ENCODE measurements at regions not wholly inside any gene's neighbourhood (a gene's known extent, or its start where the extent isn't known, plus 50 kb on each side); places are given as distances from the start of the nearest gene placed in this dataset.
"Not testable (repeated sequence)": the region's sequence is repeated elsewhere in the genome, so short reads cannot be mapped to it uniquely, and the experiment has no call there.

DNA sequence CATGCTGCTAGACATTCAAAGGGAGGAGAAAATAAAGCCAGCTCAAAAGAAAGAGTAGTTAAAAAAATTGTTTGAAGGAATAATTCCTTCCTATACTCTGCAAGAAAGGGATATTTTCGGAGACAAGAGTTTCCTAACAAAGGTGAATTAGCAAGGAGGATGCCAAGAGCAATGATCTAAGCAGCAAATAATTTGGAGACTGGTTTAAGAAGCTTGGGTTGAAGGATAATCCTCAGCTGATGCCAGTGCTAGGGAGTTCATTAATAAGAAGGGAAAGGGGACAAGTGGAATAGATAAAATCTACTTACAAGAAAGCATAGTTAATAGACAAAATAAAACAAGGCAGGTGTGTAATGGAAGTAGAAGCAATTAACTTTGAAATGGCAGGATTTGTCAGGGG lies 372.3 kb downstream of the NDFIP2 start:
- DNase-seq (ENCODE audit: low spot score in 2 of 2), result no peak
- intact Hi-C loops (cut with DNase I; ENCODE audit: low total_unique reads), result no loop called here
- no peak for TF ChIP-seq POLR2A (IDR thresholded peaks at IDR 0.05)
- TF ChIP-seq, protein P1, sequence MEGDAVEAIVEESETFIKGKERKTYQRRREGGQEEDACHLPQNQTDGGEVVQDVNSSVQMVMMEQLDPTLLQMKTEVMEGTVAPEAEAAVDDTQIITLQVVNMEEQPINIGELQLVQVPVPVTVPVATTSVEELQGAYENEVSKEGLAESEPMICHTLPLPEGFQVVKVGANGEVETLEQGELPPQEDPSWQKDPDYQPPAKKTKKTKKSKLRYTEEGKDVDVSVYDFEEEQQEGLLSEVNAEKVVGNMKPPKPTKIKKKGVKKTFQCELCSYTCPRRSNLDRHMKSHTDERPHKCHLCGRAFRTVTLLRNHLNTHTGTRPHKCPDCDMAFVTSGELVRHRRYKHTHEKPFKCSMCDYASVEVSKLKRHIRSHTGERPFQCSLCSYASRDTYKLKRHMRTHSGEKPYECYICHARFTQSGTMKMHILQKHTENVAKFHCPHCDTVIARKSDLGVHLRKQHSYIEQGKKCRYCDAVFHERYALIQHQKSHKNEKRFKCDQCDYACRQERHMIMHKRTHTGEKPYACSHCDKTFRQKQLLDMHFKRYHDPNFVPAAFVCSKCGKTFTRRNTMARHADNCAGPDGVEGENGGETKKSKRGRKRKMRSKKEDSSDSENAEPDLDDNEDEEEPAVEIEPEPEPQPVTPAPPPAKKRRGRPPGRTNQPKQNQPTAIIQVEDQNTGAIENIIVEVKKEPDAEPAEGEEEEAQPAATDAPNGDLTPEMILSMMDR (IDR thresholded peaks at IDR 0.05), result no peak
- peak overlapping the region; percentile 16 to 38 for H3K27ac ChIP-seq
- H3K36me3 ChIP-seq, result no peaks in the 10 kb centered on the region
- no peaks in the 10 kb centered on the region for H3K4me1 ChIP-seq
- H3K4me3 ChIP-seq, result no peak overlapping the region
- no peaks in the 10 kb centered on the region for H3K27me3 ChIP-seq
- no peaks in the 10 kb centered on the region for H3K9me3 ChIP-seq

DNA sequence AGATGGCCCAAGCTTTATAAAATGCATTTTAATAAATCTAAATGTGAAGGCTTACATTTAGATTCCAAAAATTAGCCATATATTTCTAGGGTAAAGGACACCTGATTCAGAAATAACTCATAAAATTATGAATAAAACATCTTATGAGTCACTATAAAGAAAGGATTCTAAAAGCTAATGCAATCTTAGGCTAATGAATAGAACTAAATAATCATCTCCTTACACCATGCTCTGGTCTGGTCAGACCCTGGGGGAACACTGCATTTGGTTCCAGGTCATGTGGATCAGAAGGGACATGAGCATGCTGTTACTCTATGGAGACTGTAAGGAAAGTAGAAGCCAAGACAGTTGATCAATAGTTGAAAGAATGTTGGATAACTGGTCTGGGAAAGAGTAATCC lies 370.4 kb downstream of the NDFIP2 start:
- Histone ChIP-seq H3K4me3 (no peak overlapping the region), H3K9me3 (no peaks in the 10 kb centered on the region), H3K4me1 (no peaks in the 10 kb centered on the region), H3K27ac (no peak overlapping the region), H3K27me3 (no peaks in the 10 kb centered on the region), H3K36me3 (no peaks in the 10 kb centered on the region)
- TF ChIP-seq, protein P1 (IDR thresholded peaks at IDR 0.05), result no peak
- intact Hi-C loops (cut with DNase I; ENCODE audit: low total_unique reads), result no loop called here
- DNase-seq (ENCODE audit: low spot score in 2 of 2), result no peak

DNA sequence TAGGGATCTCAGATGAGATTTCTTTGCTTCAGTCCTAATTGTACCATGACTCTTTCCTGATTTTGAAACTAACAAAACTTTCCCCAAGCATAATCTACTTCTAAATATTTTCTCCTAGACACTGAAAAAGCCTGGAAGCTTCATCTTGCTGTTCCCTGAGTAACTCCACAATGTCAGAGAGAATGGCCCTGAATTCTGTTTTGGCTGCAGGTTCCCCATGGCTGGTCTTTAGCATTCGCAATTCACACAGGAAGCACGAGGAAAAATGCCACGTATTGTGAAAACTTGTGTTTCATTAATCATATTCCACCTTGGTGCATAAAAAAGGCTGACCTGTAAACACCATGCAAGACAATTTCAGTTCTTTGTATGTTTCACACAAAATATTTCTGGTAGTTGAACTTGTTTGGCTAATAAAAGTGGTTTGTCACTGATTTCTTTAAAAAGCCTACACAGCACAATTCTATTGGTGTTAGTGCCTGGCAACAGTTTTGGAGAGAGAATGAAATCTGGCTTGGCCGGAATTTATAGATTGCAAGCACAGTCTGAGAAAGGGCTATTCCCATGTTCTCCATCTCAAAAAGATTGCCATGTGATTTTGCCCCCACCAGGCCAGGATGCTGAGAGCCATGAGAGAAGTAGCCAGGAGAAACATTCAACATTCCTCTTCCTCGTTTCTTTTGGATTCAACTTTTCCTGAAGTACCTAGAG lies 367.1 kb downstream of the NDFIP2 start:
- no peaks in the 10 kb centered on the region for H3K4me1 ChIP-seq
- DNase-seq (ENCODE audit: low spot score in 2 of 2), result no peak
- intact Hi-C loops (cut with DNase I; ENCODE audit: low total_unique reads), result no loop called here
- no peaks in the 10 kb centered on the region for H3K9me3 ChIP-seq
- no peak overlapping the region for H3K27ac ChIP-seq
- no peak overlapping the region for H3K4me3 ChIP-seq
- H3K36me3 ChIP-seq, result no peaks in the 10 kb centered on the region
- TF ChIP-seq POLR2AphosphoS5 (IDR thresholded peaks at IDR 0.05), result no peak
- H3K27me3 ChIP-seq, result no peaks in the 10 kb centered on the region

DNA sequence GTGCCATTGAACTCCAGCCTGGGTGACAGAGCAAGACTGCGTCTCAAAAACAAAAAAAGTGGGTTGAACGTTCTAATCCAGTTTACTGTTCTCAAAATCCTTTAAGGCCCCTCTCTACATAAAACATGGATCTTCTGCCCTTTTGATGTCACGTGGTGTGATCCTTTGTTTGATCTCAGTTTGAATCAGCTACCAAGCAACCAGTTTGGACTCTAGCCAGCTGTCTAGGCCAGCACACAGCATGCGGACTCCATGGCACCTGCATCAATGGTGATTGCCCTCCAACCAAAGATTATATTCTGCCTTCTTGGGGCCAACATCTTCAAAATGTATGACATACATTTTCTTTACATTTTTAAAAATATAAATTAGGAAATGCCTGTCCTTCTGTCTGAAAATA lies 365.4 kb downstream of the NDFIP2 start:
- H3K9me3 ChIP-seq, result no peaks in the 10 kb centered on the region
- no peak overlapping the region for H3K4me3 ChIP-seq
- no peaks in the 10 kb centered on the region for H3K27me3 ChIP-seq
- intact Hi-C loops (cut with DNase I; ENCODE audit: low total_unique reads), result no loop called here
- no peak for DNase-seq (ENCODE audit: low spot score in 2 of 2)
- no peaks in the 10 kb centered on the region for H3K4me1 ChIP-seq
- no peak overlapping the region for H3K27ac ChIP-seq
- no peaks in the 10 kb centered on the region for H3K36me3 ChIP-seq
- TF ChIP-seq, protein P1 (IDR thresholded peaks at IDR 0.05), result no peak
- TF ChIP-seq POLR2A (IDR thresholded peaks at IDR 0.05) (no peak), POLR2AphosphoS5 (IDR thresholded peaks at IDR 0.05) (no peak)

DNA sequence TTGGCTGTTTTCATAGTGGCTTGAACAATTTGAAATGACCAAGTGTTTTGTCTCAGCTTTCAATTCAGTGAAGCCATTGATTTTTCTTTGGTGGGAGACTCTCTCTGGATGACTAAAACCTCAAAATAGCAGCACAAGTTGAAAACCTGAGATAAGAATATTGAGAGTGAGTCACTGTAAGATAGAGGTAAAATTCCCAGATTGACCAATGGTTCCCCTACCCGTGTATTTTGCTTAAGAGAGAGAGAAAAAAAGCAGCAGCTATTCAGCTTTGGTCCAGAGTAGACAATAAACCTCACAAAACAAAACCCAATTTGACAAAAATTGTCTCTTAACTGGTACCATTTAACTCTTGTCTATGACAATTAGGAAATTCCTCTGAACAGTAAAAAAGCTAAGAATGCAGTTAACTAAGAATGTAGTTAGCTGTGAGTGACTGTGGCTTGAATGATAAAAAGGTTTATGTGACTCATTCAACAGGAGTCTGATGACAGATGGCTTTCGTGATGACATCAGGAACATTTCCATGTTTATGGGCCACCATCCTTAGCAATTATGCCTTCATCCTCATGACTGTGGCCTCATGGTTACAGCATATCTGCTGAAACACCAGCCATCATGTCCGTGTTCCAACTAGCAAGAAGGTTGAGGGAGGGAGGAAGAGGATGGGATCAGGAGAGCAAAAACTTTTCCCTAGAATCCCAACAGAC lies 356.9 kb downstream of the NDFIP2 start:
- TF ChIP-seq POLR2AphosphoS5 (IDR thresholded peaks at IDR 0.05) (no peak), POLR2A (IDR thresholded peaks at IDR 0.05) (no peak)
- TF ChIP-seq, protein P1 (IDR thresholded peaks at IDR 0.05), result no peak
- Histone ChIP-seq H3K4me1 (no peaks in the 10 kb centered on the region), H3K4me3 (no peak overlapping the region), H3K36me3 (no peaks in the 10 kb centered on the region), H3K27ac (no peak overlapping the region), H3K9me3 (no peaks in the 10 kb centered on the region), H3K27me3 (no peaks in the 10 kb centered on the region)
- no peak for DNase-seq (ENCODE audit: low spot score in 2 of 2)
- intact Hi-C loops (cut with DNase I; ENCODE audit: low total_unique reads), result no loop called here

DNA sequence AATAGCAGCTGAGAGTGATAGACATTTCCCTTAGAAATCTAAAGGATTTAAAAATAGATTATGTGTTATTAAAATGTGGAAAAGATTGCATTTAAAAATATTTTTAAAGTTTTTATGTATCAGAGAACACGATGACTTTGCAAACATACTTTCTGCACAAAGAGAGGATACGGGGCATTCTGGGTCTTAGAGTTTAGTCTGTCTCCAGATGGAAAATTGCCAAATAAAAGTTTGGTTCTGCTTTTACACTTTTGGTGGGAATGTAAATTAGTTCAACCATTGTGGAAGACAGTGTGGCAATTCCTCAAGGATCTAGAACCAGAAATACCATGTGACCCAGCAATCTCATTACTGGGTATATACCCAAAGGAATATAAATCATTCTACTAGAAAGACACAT lies 355.2 kb downstream of the NDFIP2 start:
- H3K4me1 ChIP-seq; DNase-seq (ENCODE audit: low spot score in 2 of 2); H3K27me3 ChIP-seq; H3K27ac ChIP-seq; H3K4me3 ChIP-seq; H3K9me3 ChIP-seq; intact Hi-C loops (cut with DNase I; ENCODE audit: low total_unique reads); H3K36me3 ChIP-seq: not testable (repeated sequence)

Data from breast epithelium (tissue), 4 donors.